ENCODE measurements at regions not wholly inside any gene's neighbourhood (a gene's known extent, or its start where the extent isn't known, plus 50 kb on each side); places are given as distances from the start of the nearest gene placed in this dataset.

GRCh38 chr4:188821500-188821899, 682.3 kb downstream of the TRIML1 start:
- H3K27ac ChIP-seq: no peak overlapping the region
- H3K4me2 ChIP-seq: no peak overlapping the region
- H3K9ac ChIP-seq: no peak overlapping the region
- no peaks in the 10 kb centered on the region for H3K4me1 ChIP-seq
- H3K27me3 ChIP-seq: no peaks in the 10 kb centered on the region
- H3K4me3 ChIP-seq: no peak overlapping the region
- H3K36me3 ChIP-seq: no peaks in the 10 kb centered on the region
- H3K9me3 ChIP-seq: no peaks in the 10 kb centered on the region
- H4K20me1 ChIP-seq: no peaks in the 10 kb centered on the region
- TF ChIP-seq Cebpa-rat (IDR thresholded peaks at IDR 0.05): no peak

DNA sequence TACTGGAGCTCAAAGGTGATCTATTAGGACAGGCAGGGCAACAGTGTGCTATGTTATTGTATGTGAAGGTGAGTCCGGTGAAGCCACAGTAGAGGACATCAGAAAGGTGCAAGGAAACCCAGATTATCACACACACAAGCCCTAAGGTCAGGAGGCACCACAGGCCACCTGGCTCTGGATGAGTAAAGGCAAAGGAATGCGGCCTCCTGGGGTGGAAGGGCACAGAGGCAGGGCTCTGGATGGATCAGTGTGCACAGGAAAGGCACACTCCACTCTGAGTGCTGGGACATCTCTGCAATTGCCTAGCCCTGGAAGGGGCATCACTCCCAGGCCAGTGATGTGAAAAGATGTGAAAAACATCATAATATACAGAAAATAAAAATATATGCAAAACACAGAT, 683.5 kb downstream of the TRIML1 start:
- no peak overlapping the region for H3K4me3 ChIP-seq
- H3K36me3 ChIP-seq: no peaks in the 10 kb centered on the region
- no peak for TF ChIP-seq Cebpa-rat (IDR thresholded peaks at IDR 0.05)
- H3K4me2 ChIP-seq: no peak overlapping the region
- H3K27ac ChIP-seq: no peak overlapping the region
- H3K9ac ChIP-seq: no peak overlapping the region
- no peaks in the 10 kb centered on the region for H4K20me1 ChIP-seq
- H3K9me3 ChIP-seq: no peaks in the 10 kb centered on the region
- H3K27me3 ChIP-seq: no peaks in the 10 kb centered on the region
- H3K4me1 ChIP-seq: no peaks in the 10 kb centered on the region

GRCh38 chr4:188824553-188824952, 685.3 kb downstream of the TRIML1 start:
- no peaks in the 10 kb centered on the region for H3K4me1 ChIP-seq
- TF ChIP-seq Cebpa-rat (IDR thresholded peaks at IDR 0.05): no peak
- no peak overlapping the region for H3K9ac ChIP-seq
- no peak overlapping the region for H3K4me2 ChIP-seq
- H3K4me3 ChIP-seq: no peak overlapping the region
- no peak overlapping the region for H3K27ac ChIP-seq
- H4K20me1 ChIP-seq: no peaks in the 10 kb centered on the region
- H3K36me3 ChIP-seq: no peaks in the 10 kb centered on the region
- H3K9me3 ChIP-seq: no peaks in the 10 kb centered on the region
- H3K27me3 ChIP-seq: no peaks in the 10 kb centered on the region

GRCh38 chr4:188826393-188826792, 687.2 kb downstream of the TRIML1 start:
- no peak for TF ChIP-seq Cebpa-rat (IDR thresholded peaks at IDR 0.05)

GRCh38 chr4:188839704-188840103, 700.5 kb downstream of the TRIML1 start:
- H4K20me1 ChIP-seq: no peaks in the 10 kb centered on the region
- no peaks in the 10 kb centered on the region for H3K36me3 ChIP-seq
- TF ChIP-seq Cebpa-rat (IDR thresholded peaks at IDR 0.05): no peak
- no peaks in the 10 kb centered on the region for H3K4me1 ChIP-seq
- H3K4me3 ChIP-seq: no peak overlapping the region
- H3K9ac ChIP-seq: no peak overlapping the region
- H3K27ac ChIP-seq: no peak overlapping the region
- no peak overlapping the region for H3K4me2 ChIP-seq
- H3K27me3 ChIP-seq: no peaks in the 10 kb centered on the region
- H3K9me3 ChIP-seq: no peaks in the 10 kb centered on the region

More at GRCh38 chr4:188826393-188826792, 687.2 kb downstream of the TRIML1 start:
- Histone ChIP-seq H3K4me2 (no peak overlapping the region), H3K4me3 (no peak overlapping the region), H4K20me1 (no peaks in the 10 kb centered on the region), H3K36me3 (no peaks in the 10 kb centered on the region), H3K27ac (no peak overlapping the region), H3K9ac (no peak overlapping the region), H3K27me3 (no peaks in the 10 kb centered on the region), H3K9me3 (no peaks in the 10 kb centered on the region), H3K4me1 (no peaks in the 10 kb centered on the region)

DNA sequence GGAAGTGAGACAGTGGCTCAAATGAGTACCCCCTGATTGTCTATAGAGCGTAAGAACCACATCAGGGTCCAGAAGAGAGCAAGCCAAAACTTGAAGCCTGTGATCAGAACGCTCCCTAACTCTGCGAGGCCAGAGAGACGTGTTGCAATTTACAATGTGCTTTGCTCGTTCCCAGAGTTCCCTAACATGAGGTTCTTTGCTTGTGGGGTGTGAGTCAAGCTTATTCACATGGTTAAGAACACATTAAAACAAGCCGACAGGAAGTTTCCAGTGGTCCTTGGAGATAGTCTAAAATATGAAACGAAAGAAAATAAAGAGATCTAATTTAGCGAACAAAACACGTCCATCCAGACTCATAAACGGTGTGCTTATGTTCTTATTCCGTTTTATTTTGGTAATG, 702.3 kb downstream of the TRIML1 start:
- no peaks in the 10 kb centered on the region for H4K20me1 ChIP-seq
- H3K27ac ChIP-seq: no peak overlapping the region
- H3K9me3 ChIP-seq: no peaks in the 10 kb centered on the region
- no peak overlapping the region for H3K4me3 ChIP-seq
- TF ChIP-seq Cebpa-rat (IDR thresholded peaks at IDR 0.05): no peak
- no peak overlapping the region for H3K4me2 ChIP-seq
- no peaks in the 10 kb centered on the region for H3K27me3 ChIP-seq
- no peak overlapping the region for H3K9ac ChIP-seq
- no peaks in the 10 kb centered on the region for H3K4me1 ChIP-seq
- H3K36me3 ChIP-seq: no peaks in the 10 kb centered on the region

DNA sequence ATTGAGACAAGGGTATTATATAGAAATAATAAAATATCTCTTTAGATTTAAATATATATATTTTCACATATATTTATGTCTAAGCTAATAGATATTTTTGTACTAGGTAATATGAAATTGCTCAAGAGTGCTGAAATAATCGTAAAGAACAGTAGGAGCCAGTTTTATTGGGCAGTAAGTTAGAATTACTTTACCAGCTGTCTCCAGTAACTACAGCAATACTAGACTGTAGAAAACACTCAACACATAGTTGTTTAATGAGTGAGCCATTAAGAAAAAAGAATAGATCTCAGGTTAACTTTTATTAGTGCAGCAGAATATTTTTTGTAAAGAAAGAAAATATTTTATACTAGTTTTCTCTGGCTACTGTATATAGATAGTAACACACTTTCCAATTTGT, 715.2 kb downstream of the TRIML1 start:
- Histone ChIP-seq H3K4me2 (no peak overlapping the region), H3K36me3 (no peaks in the 10 kb centered on the region), H3K27me3 (no peaks in the 10 kb centered on the region), H3K9me3 (peaks cover 29% of the 10 kb centered on the region), H3K9ac (no peak overlapping the region), H4K20me1 (no peaks in the 10 kb centered on the region), H3K4me1 (no peaks in the 10 kb centered on the region), H3K4me3 (no peak overlapping the region), H3K27ac (no peak overlapping the region)
- TF ChIP-seq Cebpa-rat (IDR thresholded peaks at IDR 0.05): no peak

- Histone ChIP-seq H4K20me1 (no peaks in the 10 kb centered on the region), H3K36me3 (no peaks in the 10 kb centered on the region), H3K4me2 (no peak overlapping the region), H3K27me3 (no peaks in the 10 kb centered on the region), H3K27ac (no peak overlapping the region), H3K4me1 (no peaks in the 10 kb centered on the region), H3K9ac (no peak overlapping the region), H3K9me3 (peaks cover 12% of the 10 kb centered on the region), H3K4me3 (no peak overlapping the region)
- TF ChIP-seq Cebpa-rat (IDR thresholded peaks at IDR 0.05): no peak
Observed at GRCh38 chr4:188858696-188859095, 719.5 kb downstream of the TRIML1 start.

GRCh38 chr4:188864741-188865140, 725.5 kb downstream of the TRIML1 start:
- no peak overlapping the region for H3K4me3 ChIP-seq
- no peak for TF ChIP-seq Cebpa-rat (IDR thresholded peaks at IDR 0.05)
- H3K4me1 ChIP-seq: no peaks in the 10 kb centered on the region
- no peaks in the 10 kb centered on the region for H3K27me3 ChIP-seq
- H4K20me1 ChIP-seq: no peaks in the 10 kb centered on the region
- no peak overlapping the region for H3K4me2 ChIP-seq
- H3K27ac ChIP-seq: no peak overlapping the region
- peaks cover 6% of the 10 kb centered on the region for H3K9me3 ChIP-seq
- no peaks in the 10 kb centered on the region for H3K36me3 ChIP-seq
- no peak overlapping the region for H3K9ac ChIP-seq

DNA sequence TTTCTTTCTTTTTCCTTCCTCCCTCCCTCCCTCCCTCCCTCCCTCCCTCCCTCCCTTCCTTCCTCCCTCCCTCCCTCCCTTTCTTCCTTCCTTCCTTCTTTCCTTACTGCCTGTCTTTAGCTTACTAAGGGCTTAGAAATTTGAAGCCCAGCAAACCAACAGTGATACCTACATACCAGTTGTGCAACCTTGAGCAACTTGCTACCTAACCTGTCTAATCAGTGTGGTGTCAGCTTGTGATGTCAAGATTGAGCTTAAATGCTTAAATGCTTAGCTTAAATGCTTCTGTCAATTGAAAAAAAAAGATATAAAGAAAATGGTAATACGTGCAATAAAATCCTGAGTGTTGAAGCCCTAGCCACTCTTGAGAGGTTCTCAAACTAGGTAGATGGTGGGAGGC, 728.6 kb downstream of the TRIML1 start:
- Histone ChIP-seq H4K20me1 (no peaks in the 10 kb centered on the region), H3K27me3 (no peaks in the 10 kb centered on the region), H3K36me3 (no peaks in the 10 kb centered on the region), H3K9me3 (peaks cover 2% of the 10 kb centered on the region; the same call in 1 of the 2 replicates), H3K4me3 (no peak overlapping the region), H3K9ac (no peak overlapping the region), H3K4me2 (no peak overlapping the region), H3K27ac (no peak overlapping the region), H3K4me1 (no peaks in the 10 kb centered on the region)
- TF ChIP-seq Cebpa-rat (IDR thresholded peaks at IDR 0.05): no peak

DNA sequence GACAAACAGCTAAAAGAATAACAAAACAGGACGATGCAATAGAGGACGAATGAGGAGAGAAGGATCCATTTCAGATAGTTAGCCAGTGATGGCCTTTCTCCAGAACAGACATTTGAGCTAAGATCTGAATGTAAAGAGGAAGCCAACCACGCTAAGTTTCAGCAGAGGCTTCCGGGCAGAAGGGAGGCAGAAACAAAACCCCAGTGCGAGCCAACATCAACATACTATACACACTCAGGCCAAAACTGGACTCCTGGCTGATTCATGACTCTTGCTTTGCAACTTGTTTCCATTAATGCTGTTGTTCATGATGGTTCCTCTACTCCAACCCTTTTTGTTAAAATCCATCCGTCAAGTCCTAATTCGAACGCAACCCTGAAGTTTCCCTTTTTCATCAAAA, 730.3 kb downstream of the TRIML1 start:
- H3K36me3 ChIP-seq: no peaks in the 10 kb centered on the region
- no peak overlapping the region for H3K9ac ChIP-seq
- no peak overlapping the region for H3K27ac ChIP-seq
- H3K4me2 ChIP-seq: no peak overlapping the region
- H3K4me1 ChIP-seq: no peaks in the 10 kb centered on the region
- no peak for TF ChIP-seq Cebpa-rat (IDR thresholded peaks at IDR 0.05)
- H3K9me3 ChIP-seq: peaks cover 4% of the 10 kb centered on the region; the same call in 1 of the 2 replicates
- H3K27me3 ChIP-seq: no peaks in the 10 kb centered on the region
- H3K4me3 ChIP-seq: no peak overlapping the region
- no peaks in the 10 kb centered on the region for H4K20me1 ChIP-seq
